SK-N-SH (cell line): ENCODE measurements at regions not wholly inside any gene's neighbourhood (a gene's known extent, or its start where the extent isn't known, plus 50 kb on each side); places are given as distances from the start of the nearest gene placed in this dataset.
A peak's percentile ranks its signal among the peaks of the same experiment; 100 is the strongest.

Experiments used
- CTCF ChIA-PET: fragments of 300-600, 350-600 bp; formaldehyde crosslinking; extraction: SDS; loops from one replicate; lab custom pipeline; 2021; lab: Yijun Ruan, JAX
- POLR2A ChIA-PET: fragments of 350-600 bp; sonication (Branson Sonifier 250); formaldehyde crosslinking; extraction: SDS; loops from one replicate; lab custom pipeline; 2020; ENCODE audit warnings: antibody characterized with exemption, inconsistent platforms; lab: Yijun Ruan, JAX
- DNase-seq: peaks from one replicate; pipeline ENCODE4 v3.0.0; 2012
- H2AFZ ChIP-seq: fragments of 200-600 bp; sonication (generic); 2 replicates; pipeline ENCODE4 v1.8.1; 2016; ENCODE audit warnings: antibody characterized with exemption, mild to moderate bottlenecking, low read depth
- H3F3A ChIP-seq: fragments of 200-600 bp; sonication (generic); replicated peaks from 2 replicates; pipeline ENCODE3; 2016; ENCODE audit warnings: antibody characterized with exemption, mild to moderate bottlenecking; ENCODE audit not compliant: insufficient read depth
- H3K27ac ChIP-seq, 2 experiments: fragments of 200-500 bp in 1 of 2; fragments of 200-600 bp in 1 of 2; sonication (Bioruptor generic) in 1 of 2; sonication (generic), shearing (Covaris generic) in 1 of 2; 2 replicates each; pipeline versions ENCODE4 v1.5.1 to v1.6.1; 2014 to 2016; ENCODE audit warnings: low read depth in 2 of 2, inconsistent platforms in 1 of 2, low read length in 1 of 2, mild to moderate bottlenecking in 1 of 2, mixed read lengths in 1 of 2
- H3K27me3 ChIP-seq: fragments of 200-600 bp; sonication (generic), shearing (Covaris generic); 2 replicates; pipeline ENCODE4 v1.6.1; 2016; ENCODE audit warnings: mixed run types; ENCODE audit not compliant: insufficient read depth
- H3K36me3 ChIP-seq, 2 experiments: fragments of 200-500 bp in 1 of 2; fragments of 200-600 bp in 1 of 2; sonication (Bioruptor generic) in 1 of 2; sonication (generic) in 1 of 2; replicated peaks in 1 of 2; 2 replicates each; pipeline versions ENCODE3 to v1.5.1; 2014 to 2016; ENCODE audit warnings: low read length in 1 of 2, mild to moderate bottlenecking in 1 of 2; ENCODE audit not compliant: insufficient read depth in 2 of 2, control insufficient read depth in 1 of 2
- H3K4me1 ChIP-seq, 2 experiments: fragments of 200-500 bp in 1 of 2; fragments of 200-600 bp in 1 of 2; sonication (Bioruptor generic) in 1 of 2; sonication (generic), shearing (Covaris generic) in 1 of 2; 2 replicates each; pipeline versions ENCODE4 v1.5.1 to v1.6.1; 2014 to 2016; ENCODE audit warnings: low read depth in 1 of 2, low read length in 1 of 2, mixed run types in 1 of 2; ENCODE audit not compliant: insufficient read depth in 2 of 2, control insufficient read depth in 1 of 2
- H3K4me2 ChIP-seq: fragments of 200-600 bp; sonication (generic), shearing (Covaris generic); 2 replicates; pipeline ENCODE4 v1.6.1; 2017; ENCODE audit warnings: mixed run types
- H3K4me3 ChIP-seq, 2 experiments: fragments of 200-500 bp in 1 of 2; fragments of 200-600 bp in 1 of 2; sonication (Bioruptor generic) in 1 of 2; sonication (generic), shearing (Covaris generic) in 1 of 2; 2 replicates each; pipeline versions ENCODE4 v1.5.1 to v1.8.1; 2014 to 2016; ENCODE audit warnings: low read depth in 2 of 2, inconsistent platforms in 1 of 2, low read length in 1 of 2, mild to moderate bottlenecking in 1 of 2, mixed read lengths in 1 of 2, moderate library complexity in 1 of 2
- H3K79me2 ChIP-seq: fragments of 200-600 bp; sonication (generic); 2 replicates; pipeline ENCODE4 v1.8.1; 2017; ENCODE audit warnings: mild to moderate bottlenecking; ENCODE audit not compliant: insufficient read depth
- H3K9ac ChIP-seq: fragments of 200-600 bp; sonication (generic); 2 replicates; pipeline ENCODE4 v1.6.1; 2017; ENCODE audit warnings: mixed run types
- H3K9me2 ChIP-seq: fragments of 200-600 bp; sonication (generic); 2 replicates; pipeline ENCODE4 v1.6.1; 2017; ENCODE audit warnings: mixed run types
- H3K9me3 ChIP-seq: fragments of 200-600 bp; sonication (generic); 2 replicates; pipeline ENCODE4 v1.6.1; 2017; ENCODE audit warnings: mixed run types, mild to moderate bottlenecking, moderate library complexity
- H4K20me1 ChIP-seq: fragments of 200-600 bp; sonication (generic); 2 replicates; pipeline ENCODE4 v1.6.1; 2017; ENCODE audit warnings: mild to moderate bottlenecking, mixed run types; ENCODE audit not compliant: insufficient read depth
- CTCF ChIP-seq: fragments of 200-600 bp; sonication (generic); IDR thresholded peaks from 2 replicates; pipeline ENCODE4 v1.6.1; 2017; ENCODE audit warnings: antibody characterized with exemption, mild to moderate bottlenecking, moderate library complexity
- FOXM1 ChIP-seq: IDR thresholded peaks from 2 replicates; pipeline ENCODE4 v1.4.0; 2012; ENCODE audit warnings: low read depth, mild to moderate bottlenecking
- MXI1 ChIP-seq: IDR thresholded peaks from 2 replicates; pipeline ENCODE4 v1.6.1; 2012; ENCODE audit warnings: mild to moderate bottlenecking, low read depth, low read length, improper control_type of control experiment
- NRF1 ChIP-seq: IDR thresholded peaks from 2 replicates; pipeline ENCODE4 v1.6.1; 2012; ENCODE audit warnings: low read depth, mild to moderate bottlenecking, low read length
- RAD21 ChIP-seq: IDR thresholded peaks from 2 replicates; pipeline ENCODE4 v1.6.1; 2012; ENCODE audit warnings: mild to moderate bottlenecking, low read length
- RCOR1 ChIP-seq: fragments of 150-350 bp; IDR thresholded peaks from 2 replicates; pipeline ENCODE4 v1.6.1; 2017; ENCODE audit warnings: antibody characterized with exemption, low read length
- SMC3 ChIP-seq: IDR thresholded peaks from 2 replicates; pipeline ENCODE4 v1.6.1; 2012; ENCODE audit warnings: low read depth, low read length, improper control_type of control experiment
- USF2 ChIP-seq: fragments of 150-350 bp; IDR thresholded peaks from 2 replicates; pipeline ENCODE4 v1.6.1; 2017; ENCODE audit warnings: antibody characterized with exemption, low read length, low read depth, borderline replicate concordance
- WGBS: methylation state at CpG from one replicate; pipeline ENCODE4 v1.1.6; 2017; ENCODE audit warnings: low lambda C conversion rate; 5-methylcytosine and 5-hydroxymethylcytosine counted together

- H2AFZ ChIP-seq: no peak overlapping the region
- no peak overlapping the region for H3K4me3 ChIP-seq
- no peaks in the 10 kb centered on the region for H3K36me3 ChIP-seq
- POLR2A ChIA-PET: interaction anchor here (0.6 kb wide), 1 partner anchor 1319 kb away, joined by 4 read pairs; no protein-coding TSS in a partner anchor
- no peaks in the 10 kb centered on the region for H3K79me2 ChIP-seq
- H3F3A ChIP-seq: peaks cover 13% of the 10 kb centered on the region
- H3K9me3 ChIP-seq: no peaks in the 10 kb centered on the region
- H3K4me1 ChIP-seq: peaks cover 0 to 19% of the 10 kb centered on the region in 2 experiments; a peak in 3 of 4 replicates
- H3K4me2 ChIP-seq: no peak overlapping the region
- no peaks in the 10 kb centered on the region for H3K27me3 ChIP-seq
- CTCF ChIA-PET: interaction anchor here (0.8 to 13.5 kb wide), 5 partner anchors 16 to 440 kb away, joined by 3 to 294 read pairs (median 3); no protein-coding TSS in a partner anchor
- H4K20me1 ChIP-seq: no peaks in the 10 kb centered on the region
- DNase-seq: no peak
- WGBS: 88% methylated on average over 2 of the region's 2 CpGs
- no peak overlapping the region for H3K27ac ChIP-seq
- TF ChIP-seq MXI1: no peak
- no peak for TF ChIP-seq NRF1
- no peak for TF ChIP-seq USF2
- no peaks in the 10 kb centered on the region for H3K9me2 ChIP-seq
- H3K9ac ChIP-seq: no peak overlapping the region
These were observed 129.5 kb upstream of the CDK1 start for GRCh38 chr10:60648761-60649160.

- Histone ChIP-seq H3K79me2 (no peaks in the 10 kb centered on the region), H2AFZ (no peak overlapping the region), H3K4me2 (no peak overlapping the region), H3K27ac (no peak overlapping the region), H4K20me1 (no peaks in the 10 kb centered on the region), H3K36me3 (no peaks in the 10 kb centered on the region), H3K4me3 (no peak overlapping the region), H3K9me2 (no peaks in the 10 kb centered on the region), H3K27me3 (no peaks in the 10 kb centered on the region)
- peak; percentile 12 for DNase-seq
- CTCF ChIA-PET: interaction anchor here (0.6 to 13.5 kb wide), 38 partner anchors 11 to 550 kb away, joined by 3 to 294 read pairs (median 4); no protein-coding TSS in a partner anchor
- TF ChIP-seq SMC3 (peak; percentile 82), RAD21 (peak; percentile 94), FOXM1 (no peak), CTCF (peak; percentile 84), RCOR1 (peak; percentile 17; the same call in 1 of the 2 replicates)
- TF ChIP-seq, all 33 proteins: peak for 4
- H3F3A ChIP-seq: peaks cover 21% of the 10 kb centered on the region
- no peak overlapping the region for H3K9ac ChIP-seq
- H3K9me3 ChIP-seq: no peaks in the 10 kb centered on the region
- 16% methylated on average over 6 of the region's 6 CpGs for WGBS
- POLR2A ChIA-PET: no interaction called here
- peaks cover 7 to 19% of the 10 kb centered on the region in 2 experiments for H3K4me1 ChIP-seq
These were observed 131.1 kb upstream of the CDK1 start for GRCh38 chr10:60646966-60647796.
